Osteoblast (primary cell): ENCODE measurements at regions not wholly inside any gene's neighbourhood (a gene's known extent, or its start where the extent isn't known, plus 50 kb on each side); places are given as distances from the start of the nearest gene placed in this dataset.

Experiments used
- DNase-seq: peaks from one replicate; pipeline ENCODE4 v3.0.0; 2011; ENCODE audit warnings: low spot score, mixed read lengths; ENCODE audit not compliant: insufficient read length; ENCODE audit errors: missing footprints
- H2AFZ ChIP-seq: 2 replicates; pipeline ENCODE4 v1.6.0; 2011; ENCODE audit warnings: mild to moderate bottlenecking, low read length
- H3K27ac ChIP-seq: 2 replicates; pipeline ENCODE4 v1.5.1; 2011; ENCODE audit warnings: mild to moderate bottlenecking, low read depth, low read length, moderate library complexity
- H3K27me3 ChIP-seq: 2 replicates; pipeline ENCODE4 v1.6.0; 2012; ENCODE audit warnings: mild to moderate bottlenecking, control low read depth, inconsistent platforms, low read length, moderate library complexity; ENCODE audit not compliant: insufficient read depth
- H3K36me3 ChIP-seq: 2 replicates; pipeline ENCODE4 v1.5.1; 2011; ENCODE audit warnings: mild to moderate bottlenecking, low read length, control low read depth, moderate library complexity; ENCODE audit not compliant: insufficient read depth
- H3K4me1 ChIP-seq: 2 replicates; pipeline ENCODE4 v1.5.1; 2011; ENCODE audit warnings: mild to moderate bottlenecking, low read length, control low read depth, moderate library complexity; ENCODE audit not compliant: insufficient read depth
- H3K4me2 ChIP-seq: 2 replicates; pipeline ENCODE4 v1.6.0; 2011; ENCODE audit warnings: mild to moderate bottlenecking, low read length; ENCODE audit not compliant: insufficient read depth
- H3K4me3 ChIP-seq: fragments of 200-600 bp; sonication (generic); 3 replicates; pipeline ENCODE4 v1.5.1; 2012; ENCODE audit warnings: mild to moderate bottlenecking, low read length, inconsistent platforms; ENCODE audit not compliant: insufficient read depth
- H3K79me2 ChIP-seq: 2 replicates; pipeline ENCODE4 v1.6.0; 2012; ENCODE audit warnings: mild to moderate bottlenecking, low read length, control low read depth, inconsistent platforms; ENCODE audit not compliant: insufficient read depth
- H3K9me3 ChIP-seq: 2 replicates; pipeline ENCODE4 v1.5.1; 2011; ENCODE audit warnings: low read depth, low read length, control low read depth
- H4K20me1 ChIP-seq: 2 replicates; pipeline ENCODE4 v1.6.0; 2012; ENCODE audit warnings: mild to moderate bottlenecking, low read length, control low read depth; ENCODE audit not compliant: insufficient read depth
- CTCF ChIP-seq: IDR thresholded peaks from 2 replicates; pipeline ENCODE4 v1.5.1; 2011; ENCODE audit warnings: mild to moderate bottlenecking, low read depth, low read length, moderate library complexity; ENCODE audit errors: extremely low read depth

GRCh38 chr15:69794645-69795469 lies 302.9 kb downstream of the TLE3 start:
- H3K27me3 ChIP-seq, result no peaks in the 10 kb centered on the region
- peaks cover 15% of the 10 kb centered on the region for H3K4me1 ChIP-seq
- H3K4me2 ChIP-seq, result peak overlapping the region; percentile 37
- peak overlapping the region; percentile 78 for H2AFZ ChIP-seq
- H3K79me2 ChIP-seq, result no peaks in the 10 kb centered on the region
- H3K4me3 ChIP-seq, result peak overlapping the region; percentile 31
- no peaks in the 10 kb centered on the region for H4K20me1 ChIP-seq
- TF ChIP-seq CTCF, result no peak
- H3K27ac ChIP-seq, result peak overlapping the region; percentile 42
- DNase-seq, result peak; percentile 92
- no peaks in the 10 kb centered on the region for H3K9me3 ChIP-seq
- no peaks in the 10 kb centered on the region for H3K36me3 ChIP-seq

DNA sequence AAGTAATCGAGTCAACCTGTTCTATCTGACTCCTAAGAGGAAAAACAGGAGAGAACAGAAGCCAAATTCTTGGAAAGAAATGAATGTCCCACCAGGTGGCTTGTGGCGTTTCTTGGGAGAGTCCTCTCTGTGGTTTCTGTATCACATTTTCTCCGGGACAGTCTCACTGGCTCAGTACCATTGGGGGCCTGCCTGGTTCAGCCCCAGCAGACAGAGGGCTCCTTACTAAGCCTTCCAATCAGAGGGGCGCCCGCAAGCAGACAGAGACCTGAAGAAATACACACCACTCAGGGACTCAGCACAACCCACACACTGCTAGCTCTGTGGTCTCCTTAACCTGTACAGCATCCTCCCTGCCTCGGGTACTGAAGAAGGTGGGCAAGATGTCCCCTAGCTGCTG lies 302.1 kb downstream of the TLE3 start:
- Histone ChIP-seq H3K36me3 (no peaks in the 10 kb centered on the region), H3K4me1 (peaks cover 15% of the 10 kb centered on the region), H2AFZ (no peak overlapping the region), H3K4me2 (no peak overlapping the region), H3K9me3 (no peaks in the 10 kb centered on the region), H3K27me3 (no peaks in the 10 kb centered on the region), H3K27ac (no peak overlapping the region), H3K79me2 (no peaks in the 10 kb centered on the region), H4K20me1 (no peaks in the 10 kb centered on the region), H3K4me3 (no peak overlapping the region)
- no peak for TF ChIP-seq CTCF
- no peak for DNase-seq

DNA sequence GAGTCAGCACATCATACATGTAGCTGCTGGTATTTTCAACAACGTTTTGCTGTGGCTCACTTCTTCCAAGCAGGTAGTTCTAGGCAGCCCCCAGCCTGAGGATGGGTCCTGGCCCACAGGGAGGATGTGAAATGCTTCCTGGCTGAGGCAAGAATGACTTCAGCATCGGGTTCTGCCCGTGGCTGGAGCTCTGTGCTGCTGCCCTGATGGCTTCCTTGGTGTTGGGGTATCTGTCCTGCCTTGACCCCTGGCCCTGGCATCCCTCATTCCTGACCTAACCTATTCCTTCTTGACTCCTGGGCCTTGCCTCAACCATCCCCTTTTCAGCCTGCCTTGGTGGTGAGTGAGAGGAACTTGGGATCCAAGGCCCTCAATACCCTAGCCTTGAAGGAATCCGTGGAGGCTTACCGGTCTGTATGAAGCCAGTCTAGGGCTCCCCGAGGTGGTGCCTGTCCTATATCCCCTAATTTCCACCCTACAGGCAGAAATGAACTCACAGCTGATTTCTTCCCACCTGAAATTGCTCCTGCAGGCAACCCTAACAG lies 300.6 kb downstream of the TLE3 start:
- no peaks in the 10 kb centered on the region for H3K9me3 ChIP-seq
- no peaks in the 10 kb centered on the region for H3K36me3 ChIP-seq
- no peak overlapping the region for H3K4me3 ChIP-seq
- no peaks in the 10 kb centered on the region for H3K79me2 ChIP-seq
- DNase-seq, result peak; percentile 60
- H3K4me2 ChIP-seq, result no peak overlapping the region
- H3K27me3 ChIP-seq, result no peaks in the 10 kb centered on the region
- H3K4me1 ChIP-seq, result peaks cover 15% of the 10 kb centered on the region
- no peak for TF ChIP-seq CTCF
- H3K27ac ChIP-seq, result no peak overlapping the region
- no peaks in the 10 kb centered on the region for H4K20me1 ChIP-seq
- H2AFZ ChIP-seq, result no peak overlapping the region

DNA sequence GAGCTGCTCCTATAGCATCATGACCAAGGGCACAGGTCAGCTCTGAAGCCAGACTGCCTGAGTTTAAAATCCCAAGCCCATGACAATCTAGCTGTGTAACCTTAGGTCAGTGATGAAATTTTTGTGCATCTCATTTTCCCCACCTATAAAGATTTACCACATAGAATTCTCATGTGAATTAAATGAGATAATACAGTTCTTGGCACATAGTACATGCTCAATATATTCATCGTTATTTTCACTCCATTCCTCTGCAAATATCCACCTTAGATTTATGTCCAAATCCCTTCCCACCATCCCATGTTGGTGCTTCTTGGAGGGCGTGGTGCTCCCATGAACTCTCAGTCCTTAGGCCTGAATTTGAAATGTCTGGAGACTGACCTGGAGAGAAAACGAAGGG lies 300.1 kb downstream of the TLE3 start:
- peaks cover 2% of the 10 kb centered on the region for H3K27me3 ChIP-seq
- no peak overlapping the region for H3K27ac ChIP-seq
- no peaks in the 10 kb centered on the region for H4K20me1 ChIP-seq
- TF ChIP-seq CTCF, result no peak
- H3K36me3 ChIP-seq, result no peaks in the 10 kb centered on the region
- H3K4me1 ChIP-seq, result peaks cover 15% of the 10 kb centered on the region
- no peak overlapping the region for H2AFZ ChIP-seq
- no peak overlapping the region for H3K4me3 ChIP-seq
- no peak overlapping the region for H3K4me2 ChIP-seq
- peak; percentile 35 for DNase-seq
- H3K79me2 ChIP-seq, result no peaks in the 10 kb centered on the region
- H3K9me3 ChIP-seq, result no peaks in the 10 kb centered on the region
